LNCAP (cell line): ENCODE measurements at regions not wholly inside any gene's neighbourhood (a gene's known extent, or its start where the extent isn't known, plus 50 kb on each side); places are given as distances from the start of the nearest gene placed in this dataset.

Source experiments
- TF ChIP-seq, protein P1 (sequence below): fragments of 450-650 bp; IDR thresholded peaks from 2 replicates; pipeline ENCODE4 v1.5.1; 2017; ENCODE audit warnings: mild to moderate bottlenecking

DNA sequence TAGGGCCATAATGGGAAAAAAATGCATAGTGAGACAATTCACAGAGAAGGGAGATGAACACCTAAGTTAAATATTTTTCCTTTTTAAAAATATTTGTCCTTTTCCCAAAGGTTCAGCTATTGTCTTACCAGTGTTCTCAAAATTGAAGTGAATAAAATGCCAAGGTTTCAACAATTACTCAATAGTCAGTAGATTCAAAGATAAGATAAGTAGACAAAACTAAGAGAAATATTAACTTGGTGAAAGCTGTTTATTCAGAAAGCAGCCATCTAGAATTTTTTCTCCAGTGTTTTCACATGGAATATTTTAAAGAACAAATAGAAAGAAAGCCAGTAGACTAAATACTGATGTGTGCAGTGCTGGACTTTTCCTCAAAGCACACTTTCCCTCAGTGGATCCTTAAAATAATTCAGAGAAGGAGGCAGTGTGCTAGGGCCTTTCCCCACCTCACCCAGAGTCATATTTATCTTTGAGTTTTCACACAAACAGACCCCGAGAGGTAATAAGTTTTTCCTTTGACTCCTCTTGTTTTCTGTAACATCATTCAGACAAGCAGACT lies 144.5 kb upstream of the PLEKHG7 start:
- TF ChIP-seq, protein P1, sequence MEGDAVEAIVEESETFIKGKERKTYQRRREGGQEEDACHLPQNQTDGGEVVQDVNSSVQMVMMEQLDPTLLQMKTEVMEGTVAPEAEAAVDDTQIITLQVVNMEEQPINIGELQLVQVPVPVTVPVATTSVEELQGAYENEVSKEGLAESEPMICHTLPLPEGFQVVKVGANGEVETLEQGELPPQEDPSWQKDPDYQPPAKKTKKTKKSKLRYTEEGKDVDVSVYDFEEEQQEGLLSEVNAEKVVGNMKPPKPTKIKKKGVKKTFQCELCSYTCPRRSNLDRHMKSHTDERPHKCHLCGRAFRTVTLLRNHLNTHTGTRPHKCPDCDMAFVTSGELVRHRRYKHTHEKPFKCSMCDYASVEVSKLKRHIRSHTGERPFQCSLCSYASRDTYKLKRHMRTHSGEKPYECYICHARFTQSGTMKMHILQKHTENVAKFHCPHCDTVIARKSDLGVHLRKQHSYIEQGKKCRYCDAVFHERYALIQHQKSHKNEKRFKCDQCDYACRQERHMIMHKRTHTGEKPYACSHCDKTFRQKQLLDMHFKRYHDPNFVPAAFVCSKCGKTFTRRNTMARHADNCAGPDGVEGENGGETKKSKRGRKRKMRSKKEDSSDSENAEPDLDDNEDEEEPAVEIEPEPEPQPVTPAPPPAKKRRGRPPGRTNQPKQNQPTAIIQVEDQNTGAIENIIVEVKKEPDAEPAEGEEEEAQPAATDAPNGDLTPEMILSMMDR, result no peak

DNA sequence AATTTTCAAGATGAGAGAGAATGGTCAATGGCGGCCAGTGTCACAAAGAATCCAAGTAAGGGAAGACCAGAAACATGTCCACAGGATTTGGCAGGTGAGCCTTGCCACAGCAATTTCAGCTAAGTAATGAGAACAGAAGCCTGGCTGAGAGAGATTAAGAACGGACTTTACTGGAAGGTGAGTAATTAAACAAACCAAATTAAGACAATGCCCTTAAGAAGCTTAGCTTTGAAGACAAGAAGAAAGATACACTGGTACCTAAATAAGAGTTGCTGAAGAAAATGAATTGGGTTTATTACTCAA lies 145.4 kb upstream of the PLEKHG7 start:
- TF ChIP-seq, protein P1, result no peak

DNA sequence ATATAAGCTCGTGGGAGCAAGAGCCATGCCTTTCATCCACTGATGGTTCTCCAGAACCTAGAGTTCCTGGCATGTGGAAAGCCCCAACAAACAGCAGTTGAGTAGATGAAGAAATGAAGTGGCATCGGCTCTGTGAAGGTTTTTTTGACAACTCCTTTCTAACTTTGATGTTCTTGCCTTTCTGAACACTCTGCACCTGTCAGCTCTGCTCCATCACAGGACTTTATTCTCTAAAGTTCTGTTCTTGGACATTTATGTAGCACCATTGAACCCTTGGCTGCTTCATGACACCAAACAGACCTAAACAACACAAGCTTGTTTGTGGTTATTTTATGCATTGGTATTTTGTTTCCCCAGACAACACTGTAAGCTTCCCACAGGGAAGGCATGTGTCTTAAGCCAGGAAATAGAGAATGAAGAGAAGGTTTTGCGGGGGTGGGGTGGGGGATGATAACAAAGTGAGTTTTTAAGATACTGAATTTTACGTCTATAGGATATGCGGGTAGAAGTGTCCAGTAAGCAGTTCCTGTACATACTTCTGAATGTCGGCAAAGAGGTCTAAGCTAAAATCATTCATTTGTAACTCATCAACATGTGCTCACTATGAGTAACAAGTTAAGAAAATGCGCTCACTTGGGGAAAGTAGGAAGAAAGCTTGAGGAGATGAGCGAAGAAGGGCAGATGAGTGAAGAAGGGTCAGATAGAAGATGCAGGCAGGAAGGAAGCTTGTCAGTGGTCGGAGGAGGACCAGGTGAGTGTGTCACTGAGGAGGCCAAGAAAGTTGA lies 146.0 kb upstream of the PLEKHG7 start:
- TF ChIP-seq, protein P1, result no peak

DNA sequence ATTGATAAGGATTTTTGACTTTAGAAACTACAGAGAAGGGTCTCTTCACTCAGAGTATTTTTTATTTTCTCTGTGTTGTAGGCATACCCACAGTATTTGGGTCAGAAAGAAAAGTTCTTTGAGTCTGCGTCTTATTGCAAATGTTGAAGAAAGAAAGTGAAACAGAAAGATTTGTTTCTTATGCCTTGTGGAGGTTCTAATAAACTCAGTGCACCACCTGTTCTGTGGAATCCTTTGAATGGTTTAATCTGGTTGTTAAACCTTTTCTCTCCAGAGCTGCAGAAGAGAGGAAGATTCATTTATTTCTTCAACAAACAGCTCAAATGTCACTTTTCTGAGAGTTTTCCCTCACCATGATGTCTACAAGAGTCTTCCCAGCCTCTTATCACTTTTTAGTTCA lies 146.6 kb upstream of the PLEKHG7 start:
- TF ChIP-seq, protein P1, result no peak

DNA sequence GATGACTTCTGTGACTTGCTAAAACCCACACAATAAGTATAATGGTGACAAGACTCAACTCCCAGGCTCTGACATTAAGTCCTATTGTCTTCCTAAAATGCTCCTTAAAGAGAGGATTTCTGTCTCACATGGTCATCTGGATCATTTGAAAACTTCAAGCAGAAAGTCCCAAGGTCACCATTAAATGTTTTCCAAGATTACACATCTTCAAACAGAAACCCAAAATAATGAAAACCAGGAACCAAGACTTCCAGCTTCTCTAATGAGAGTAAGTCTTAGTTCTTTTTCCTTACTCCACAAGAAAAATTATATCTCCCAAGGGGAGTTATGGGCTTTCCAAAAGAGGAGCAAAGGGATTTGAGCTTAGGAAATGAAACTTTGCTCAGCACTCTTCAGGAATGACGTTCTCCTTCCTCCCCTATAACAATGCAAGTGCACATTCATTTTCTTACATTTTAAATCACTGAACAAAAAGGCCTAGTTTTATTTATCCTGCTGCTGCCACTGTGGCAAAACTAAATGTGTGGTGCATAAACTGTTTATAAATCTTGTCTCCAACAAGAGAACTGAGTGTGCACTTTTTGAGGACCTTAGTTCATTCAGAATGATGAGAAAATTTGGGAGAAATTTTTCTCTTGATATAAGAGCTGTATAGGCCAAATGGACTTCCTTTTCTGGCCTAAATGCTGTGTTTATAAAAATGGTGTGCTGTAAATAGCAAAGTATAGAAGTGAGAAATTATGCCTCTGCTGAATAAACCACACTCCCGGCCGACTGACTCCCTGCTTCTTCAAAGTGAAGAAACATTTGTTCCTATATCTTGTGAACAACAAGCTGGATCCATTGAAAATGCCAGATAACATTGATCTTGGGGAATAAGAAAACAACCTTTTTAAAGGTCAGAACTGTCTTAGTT lies 148.4 kb upstream of the PLEKHG7 start:
- TF ChIP-seq, protein P1, result no peak

DNA sequence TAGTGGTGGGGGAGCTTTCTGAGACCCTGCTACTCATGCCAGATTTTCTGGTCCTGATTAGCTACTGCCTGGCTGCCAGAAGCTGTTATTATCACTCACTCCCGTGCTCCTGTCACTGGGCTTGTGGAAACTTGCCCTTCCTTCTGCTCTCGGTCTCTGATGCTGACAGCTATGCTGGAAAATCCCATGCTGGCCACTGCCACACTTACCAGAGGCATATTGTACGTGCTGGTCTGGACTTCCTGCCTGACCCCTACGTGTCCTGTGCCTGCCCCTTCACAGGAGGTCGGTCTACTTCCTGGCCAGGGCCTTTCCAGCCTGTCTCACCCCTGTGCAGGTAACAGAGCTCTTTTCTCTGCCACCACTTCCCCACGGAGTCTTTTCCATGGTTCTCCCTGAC lies 149.4 kb upstream of the PLEKHG7 start:
- TF ChIP-seq, protein P1, result no peak

DNA sequence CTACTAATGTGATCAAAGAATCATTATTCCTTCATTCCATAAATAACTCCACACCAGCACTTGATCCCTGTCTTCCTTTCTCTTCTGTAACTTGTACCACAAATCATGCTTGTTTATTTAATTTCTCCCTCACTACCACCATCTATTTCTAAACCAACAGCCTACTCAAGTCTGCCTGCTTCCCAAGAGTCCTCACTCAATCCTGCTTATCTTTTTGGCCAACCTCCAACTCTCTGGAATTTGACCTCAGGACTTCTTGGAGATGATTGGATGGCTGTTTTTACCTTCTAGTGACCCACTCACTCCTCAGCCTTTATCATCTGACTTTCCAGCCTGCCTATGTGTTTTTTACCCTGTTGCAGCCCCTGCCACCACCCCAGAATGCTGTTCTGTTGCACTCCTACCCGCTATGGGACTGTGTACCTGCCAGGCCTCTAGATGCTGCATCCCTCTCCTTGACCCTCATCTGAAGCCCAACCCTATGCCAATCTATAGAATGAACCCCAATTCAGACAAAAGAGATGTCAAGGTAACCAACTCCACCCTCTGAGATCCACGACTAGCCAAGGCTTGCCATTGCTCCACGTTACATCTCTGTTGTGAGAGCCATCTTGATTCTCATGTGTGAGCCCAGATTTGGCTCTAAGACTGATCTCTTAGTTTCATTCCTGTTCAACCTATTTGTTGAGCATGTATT lies 150.2 kb upstream of the PLEKHG7 start:
- TF ChIP-seq, protein P1, result no peak
